T-helper 1 cell treated with Interleukin-12 subunit alpha and Interleukin-12 subunit beta and Interleukin-4 antibody, amounts not matched to agents 30 ng/mL and 1 ng/mL, for 36 hours (primary cell): ENCODE measurements at regions not wholly inside any gene's neighbourhood (a gene's known extent, or its start where the extent isn't known, plus 50 kb on each side); places are given as distances from the start of the nearest gene placed in this dataset.
"Not testable (repeated sequence)": the region's sequence is repeated elsewhere in the genome, so short reads cannot be mapped to it uniquely, and the experiment has no call there.

Experiments used
- intact Hi-C: fragments of 100-400 bp; cut with micrococcal nuclease; formaldehyde crosslinking; loops from one replicate; pipeline ENCODE4 v1.15.1; 2024

DNA sequence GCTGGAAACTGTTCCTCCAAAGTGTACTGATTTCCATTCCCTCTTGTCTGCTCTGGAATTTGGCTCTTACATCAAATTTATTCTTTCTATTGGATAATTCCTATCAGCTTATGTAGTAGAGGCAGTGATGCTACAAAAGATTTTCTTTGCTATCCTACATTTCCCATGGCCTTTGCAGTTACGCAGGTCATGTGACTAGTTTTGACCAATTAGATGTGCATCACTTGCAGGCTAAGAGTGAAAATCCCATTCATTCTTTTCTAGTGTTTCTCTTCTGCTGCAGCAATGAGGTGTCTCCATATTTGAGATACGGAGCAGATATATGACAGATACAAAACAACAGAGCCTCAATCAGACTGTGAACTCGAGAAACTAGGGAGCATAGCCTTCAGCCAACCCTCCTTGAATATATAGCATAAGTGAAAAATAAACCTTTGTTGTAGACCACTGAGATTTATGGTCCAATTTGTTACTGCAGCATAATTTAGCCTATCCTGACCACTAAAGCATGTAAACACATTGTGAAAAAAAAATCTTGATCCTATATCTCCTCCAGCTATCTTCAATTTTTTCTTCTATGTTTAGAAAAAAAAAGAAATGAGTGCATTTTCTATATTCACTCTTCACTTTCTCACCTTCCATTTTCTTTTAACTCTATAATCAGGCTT lies 102.0 kb downstream of the HNMT start:
- intact Hi-C loops: no loop called here

DNA sequence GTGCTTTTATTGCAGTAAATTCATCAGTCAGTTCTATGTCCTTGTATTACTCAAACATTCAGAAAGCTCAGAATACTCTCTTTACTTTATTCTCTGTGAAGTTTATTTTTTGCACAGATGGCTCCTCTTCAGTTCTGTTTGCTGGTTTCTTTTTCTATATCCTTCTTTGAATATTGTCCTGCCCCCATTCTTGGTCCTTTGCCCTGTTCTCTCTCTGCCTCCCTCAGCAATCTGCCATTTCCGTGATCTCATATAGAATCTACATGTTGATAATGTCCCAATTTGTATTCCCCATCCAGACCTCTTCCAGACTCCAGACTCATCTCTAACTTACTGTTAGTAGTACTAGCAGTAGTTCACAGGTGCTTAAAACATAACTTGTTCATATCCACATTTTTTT lies 102.6 kb downstream of the HNMT start:
- intact Hi-C loops: no loop called here

DNA sequence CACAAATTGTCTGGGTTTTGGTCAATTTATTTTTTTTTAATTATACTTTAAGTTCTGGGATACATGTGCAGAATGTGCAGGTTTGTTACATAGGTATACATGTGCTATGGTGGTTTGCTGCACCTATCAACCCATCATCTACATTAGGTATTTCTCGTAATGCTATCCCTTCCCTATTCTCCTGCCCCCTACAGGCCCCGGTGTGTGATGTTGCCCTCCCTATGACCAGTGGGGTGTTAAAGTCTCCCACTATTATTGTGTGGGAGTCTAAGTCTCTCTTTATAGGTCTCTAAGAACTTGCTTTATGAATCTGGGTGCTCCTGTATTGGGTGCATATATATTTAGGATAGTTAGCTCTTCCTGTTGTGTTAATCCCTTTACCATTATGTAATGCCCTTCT lies 104.4 kb downstream of the HNMT start:
- intact Hi-C loops: not testable (repeated sequence)

DNA sequence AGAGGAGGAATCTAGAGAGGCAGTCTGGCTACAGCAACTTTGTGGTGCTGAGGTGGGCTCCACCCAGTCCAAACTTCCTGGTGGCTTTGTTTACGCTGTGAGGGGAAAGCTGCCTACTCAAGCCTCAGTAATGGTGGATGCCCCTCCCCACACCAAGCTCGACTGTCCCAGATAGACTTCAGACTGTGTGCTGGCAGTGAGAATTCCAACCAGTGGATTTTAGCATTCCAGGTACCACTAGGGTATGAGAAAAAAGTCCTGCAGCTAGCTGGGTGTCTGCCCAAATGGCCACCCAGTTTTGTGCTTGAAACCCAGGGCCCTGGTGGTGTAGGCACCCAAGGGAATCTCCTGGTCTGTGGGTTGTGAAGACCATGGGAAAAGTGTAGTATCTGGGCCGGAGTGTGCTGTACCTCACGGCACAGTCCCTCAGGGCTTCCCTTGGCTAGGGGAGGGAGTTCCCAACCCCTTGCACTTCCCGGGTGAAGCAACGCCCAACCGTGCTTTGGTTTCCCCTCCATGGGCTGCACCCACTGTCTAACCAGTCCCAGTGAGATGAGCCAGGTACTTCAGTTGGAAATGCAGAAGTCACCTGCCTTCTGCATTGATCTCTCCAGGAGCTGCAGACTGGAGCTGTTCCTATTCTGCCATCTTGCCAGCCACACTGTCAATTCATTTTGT lies 106.9 kb downstream of the HNMT start:
- intact Hi-C loops: not testable (repeated sequence)

DNA sequence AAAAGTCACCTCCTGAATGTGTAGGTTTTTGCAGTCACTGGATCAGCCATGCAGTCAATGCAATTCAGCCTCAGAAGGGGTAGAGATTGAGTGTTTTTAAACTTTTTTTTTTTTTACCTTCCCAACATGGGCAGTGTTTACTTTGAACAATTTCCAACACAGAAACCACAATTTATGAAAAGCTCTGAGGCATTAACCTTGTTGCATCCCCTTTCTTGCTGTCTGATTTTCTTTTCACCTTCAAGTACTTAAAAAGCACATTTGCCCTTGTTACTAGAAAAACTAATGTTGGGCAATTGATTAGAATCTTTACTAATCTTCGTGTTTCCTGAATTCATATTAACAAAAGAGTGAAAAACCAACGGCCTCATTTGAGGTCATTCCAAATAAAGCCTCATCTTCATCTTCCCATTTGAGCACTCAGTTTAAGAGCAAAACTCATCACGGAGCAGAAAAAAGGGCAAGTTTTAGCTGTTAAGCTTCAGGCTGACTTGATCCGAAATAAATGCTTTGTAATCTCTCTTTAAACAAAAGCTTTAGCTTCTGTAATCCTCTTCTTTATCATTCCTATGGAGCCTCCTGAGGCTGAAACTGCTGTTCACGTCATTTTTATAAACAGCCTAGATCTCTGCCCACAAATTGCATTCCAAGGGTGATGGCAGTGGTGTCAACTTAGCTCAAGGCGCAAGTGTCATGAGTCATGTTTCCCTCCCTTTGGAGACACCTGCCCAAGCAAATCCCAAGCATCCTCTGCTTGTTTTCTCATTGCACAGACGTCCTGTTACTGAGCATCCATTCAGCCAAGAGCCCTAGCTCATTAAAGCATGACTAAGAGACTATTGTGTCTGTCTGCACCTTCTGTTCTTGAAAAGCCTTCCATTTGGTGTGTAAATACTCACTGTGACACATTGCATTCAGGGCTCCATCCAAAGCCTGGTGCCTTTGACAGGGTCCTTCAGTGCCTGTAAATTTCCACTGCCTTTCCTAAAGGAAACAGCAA lies 107.7 kb downstream of the HNMT start:
- intact Hi-C loops: no loop called here

DNA sequence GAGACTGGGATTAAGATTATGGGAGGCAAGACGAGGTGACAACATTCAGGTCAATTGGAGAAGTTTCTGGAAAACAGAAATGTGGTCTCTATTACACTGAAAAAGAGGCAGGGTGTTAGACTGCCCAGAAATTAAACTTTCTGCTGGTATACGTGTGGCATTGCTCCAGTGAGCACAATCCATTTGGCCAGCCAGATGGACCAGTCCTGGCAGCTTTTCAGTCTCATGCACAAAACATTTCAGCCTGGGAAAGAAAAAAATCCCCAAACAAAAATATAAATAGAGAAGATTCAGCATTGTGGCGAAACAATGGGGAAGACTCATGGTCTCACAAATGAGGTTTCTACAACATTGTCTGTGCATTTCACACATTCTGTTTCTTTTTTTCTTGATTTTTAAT lies 113.9 kb downstream of the HNMT start:
- intact Hi-C loops: no loop called here

DNA sequence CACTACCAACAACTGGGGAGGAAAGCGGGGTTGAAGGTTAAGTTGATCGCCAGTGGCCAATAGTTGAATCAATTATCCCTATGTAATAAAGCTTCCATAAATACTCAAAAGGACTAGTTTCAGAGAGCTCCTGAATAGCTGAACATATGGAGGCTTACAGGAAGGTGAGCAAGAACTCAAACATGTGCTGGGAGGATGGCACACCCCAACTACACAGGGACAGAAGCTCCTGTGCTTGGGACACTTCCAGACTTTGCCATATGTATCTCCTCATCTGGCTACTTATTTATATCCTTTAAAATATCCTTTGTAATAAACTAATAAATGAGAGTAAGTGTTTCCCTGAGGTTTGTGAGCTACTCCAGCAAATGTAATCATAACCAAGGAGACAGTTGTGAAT lies 115.7 kb downstream of the HNMT start:
- intact Hi-C loops: no loop called here

DNA sequence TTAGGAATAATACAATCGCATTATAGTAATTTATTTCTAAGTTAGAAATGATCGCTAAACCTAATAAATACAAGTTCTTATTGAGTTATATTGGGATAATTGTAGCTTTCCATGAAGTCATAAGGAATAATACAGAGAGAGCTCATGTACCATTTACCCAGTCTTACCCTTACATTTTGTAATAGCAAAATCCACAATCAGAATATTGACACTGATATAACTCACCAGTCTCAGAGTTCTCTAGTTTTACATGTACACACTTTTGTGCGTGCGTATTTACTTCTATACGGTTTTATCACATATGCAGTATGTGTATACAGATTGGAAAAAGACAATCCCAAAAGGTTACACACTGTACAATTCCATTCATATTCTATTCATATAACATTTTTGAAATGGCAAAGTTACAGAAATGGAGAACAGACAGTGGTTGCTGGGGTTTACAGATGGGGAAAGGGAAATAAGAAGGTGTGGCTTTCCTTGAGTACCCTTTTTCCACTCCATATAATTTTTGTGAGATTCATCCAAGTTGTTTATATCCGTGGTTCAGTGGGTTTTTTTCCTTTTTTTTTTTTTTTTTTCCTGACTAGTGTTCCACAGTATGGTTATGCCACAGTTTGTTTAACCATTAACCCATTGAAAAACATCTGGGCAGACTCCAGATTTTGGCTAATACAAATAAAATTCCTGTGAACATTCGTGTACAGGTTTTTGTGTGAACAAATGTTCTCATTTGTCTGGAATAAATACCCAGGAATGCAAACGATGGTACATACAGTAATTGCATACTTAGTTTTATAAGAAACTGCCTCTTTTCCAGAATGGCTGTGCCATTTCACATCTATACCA lies 117.2 kb downstream of the HNMT start:
- intact Hi-C loops: no loop called here

DNA sequence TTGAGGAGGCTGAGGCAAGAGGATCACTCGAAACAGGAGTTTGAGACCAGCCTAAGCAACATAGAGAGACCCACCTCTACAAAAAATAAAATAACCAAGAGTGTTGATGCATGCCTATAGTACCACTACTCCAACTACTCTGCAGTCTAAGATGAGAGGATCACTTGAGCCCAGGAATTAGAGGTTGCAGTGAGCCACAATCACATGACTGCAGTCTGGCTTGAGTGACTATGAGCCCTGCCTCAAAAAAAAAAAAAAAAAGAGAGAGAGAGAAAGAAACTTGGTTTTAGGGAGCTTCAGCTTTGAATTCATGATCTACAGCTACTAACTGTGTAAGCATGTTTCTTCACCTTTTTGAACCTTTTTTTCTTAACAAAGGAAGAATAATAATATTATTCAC lies 119.9 kb downstream of the HNMT start:
- intact Hi-C loops: no loop called here

DNA sequence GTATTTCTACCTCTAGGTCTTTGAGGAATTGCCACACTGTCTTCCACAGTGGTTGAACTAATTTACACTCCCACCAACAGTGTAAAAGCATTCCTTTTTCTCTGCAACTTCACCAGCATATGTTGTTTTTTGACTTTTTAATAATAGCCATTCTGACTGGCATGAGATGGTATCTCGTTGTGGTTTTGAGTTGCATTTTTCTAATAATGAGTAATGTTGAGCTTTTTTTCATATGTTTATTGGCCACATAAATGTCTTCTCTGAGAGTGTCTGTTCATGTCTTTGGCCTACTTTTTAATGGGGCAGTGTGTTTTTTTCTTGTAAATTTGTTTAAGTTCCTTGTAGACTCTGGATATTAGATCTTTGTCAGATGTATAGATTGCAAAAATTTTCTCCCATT lies 121.2 kb downstream of the HNMT start:
- intact Hi-C loops: not testable (repeated sequence)

DNA sequence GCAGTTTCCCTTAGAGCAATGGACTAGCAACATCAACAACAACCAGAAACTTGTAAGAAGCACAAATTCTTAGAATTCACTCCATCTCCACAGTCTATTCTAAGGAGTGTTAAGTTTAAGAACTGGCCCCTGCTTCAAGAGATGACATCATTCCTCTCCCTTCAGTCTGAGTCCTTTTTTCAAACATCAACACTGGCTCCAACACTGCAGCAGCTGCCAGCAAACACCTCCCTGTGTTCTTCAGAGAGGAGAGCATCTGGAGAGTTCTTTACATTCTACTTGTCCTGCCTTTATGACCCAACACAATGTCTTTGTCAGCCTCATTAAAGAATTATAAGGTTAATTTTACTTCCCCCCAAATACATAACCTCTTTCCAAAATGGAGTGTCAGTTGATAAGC lies 122.3 kb downstream of the HNMT start:
- intact Hi-C loops: no loop called here

DNA sequence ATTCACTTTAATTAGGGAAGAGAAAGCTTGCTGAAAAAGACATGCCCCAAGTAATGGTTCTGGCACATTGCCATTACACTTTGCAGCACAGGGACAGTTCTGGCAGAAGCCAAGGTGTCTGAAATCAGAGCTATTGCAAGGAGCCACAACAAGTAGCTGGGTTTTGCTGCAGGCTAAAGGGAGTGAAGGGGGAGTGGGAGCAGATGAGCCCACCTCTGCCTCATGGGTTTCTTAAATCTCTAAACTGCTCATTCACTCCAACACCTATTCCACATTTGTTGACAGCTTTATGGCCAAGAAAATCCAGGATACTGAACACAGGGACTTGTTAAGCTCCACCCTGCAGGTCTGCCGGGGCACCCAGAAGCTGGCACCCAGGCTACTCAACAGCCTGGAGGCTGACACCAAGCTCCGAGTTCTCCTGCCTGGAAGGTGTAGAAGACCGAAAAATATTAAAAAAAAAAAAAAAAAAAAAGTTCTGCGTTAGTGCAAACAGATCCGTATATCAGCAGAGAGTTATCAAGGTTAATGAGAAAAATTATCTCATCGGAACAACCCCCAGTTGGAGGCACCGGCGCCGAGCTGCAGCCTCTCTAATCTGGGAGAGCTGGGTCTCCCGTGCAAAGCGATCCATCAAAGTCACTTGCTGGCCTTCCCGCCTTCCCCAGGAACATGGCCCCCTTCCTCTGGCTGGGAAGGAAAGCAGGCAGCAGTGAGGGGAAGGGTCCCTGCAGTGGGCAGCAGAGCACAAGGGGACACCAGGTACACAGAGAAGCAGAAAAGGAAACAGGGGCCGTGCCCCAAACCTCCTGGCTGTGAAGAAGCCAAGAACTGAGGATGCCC lies 123.7 kb downstream of the HNMT start:
- intact Hi-C loops: no loop called here

DNA sequence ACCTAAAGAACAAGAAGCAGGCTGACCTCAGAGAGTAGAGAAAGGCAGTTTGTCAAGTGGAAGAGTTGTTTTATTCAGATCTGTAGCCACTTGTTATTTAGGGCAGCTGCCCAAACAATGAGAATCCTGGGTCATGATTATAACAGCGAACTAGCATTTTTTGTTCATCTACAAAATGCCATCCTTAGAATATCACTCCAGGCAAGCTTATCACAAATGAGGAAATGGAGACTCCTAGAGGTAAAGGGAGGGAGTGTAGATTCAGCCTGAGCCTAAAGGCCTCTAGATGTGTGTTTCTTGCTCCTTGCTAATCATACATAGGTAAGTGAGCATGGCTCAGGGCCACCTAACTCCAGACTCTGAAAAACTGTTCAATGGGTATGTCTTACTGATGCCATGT lies 126.1 kb downstream of the HNMT start:
- intact Hi-C loops: loop anchor here (1.0 kb wide), 1 partner anchor 142 kb away; no protein-coding TSS in a partner anchor

DNA sequence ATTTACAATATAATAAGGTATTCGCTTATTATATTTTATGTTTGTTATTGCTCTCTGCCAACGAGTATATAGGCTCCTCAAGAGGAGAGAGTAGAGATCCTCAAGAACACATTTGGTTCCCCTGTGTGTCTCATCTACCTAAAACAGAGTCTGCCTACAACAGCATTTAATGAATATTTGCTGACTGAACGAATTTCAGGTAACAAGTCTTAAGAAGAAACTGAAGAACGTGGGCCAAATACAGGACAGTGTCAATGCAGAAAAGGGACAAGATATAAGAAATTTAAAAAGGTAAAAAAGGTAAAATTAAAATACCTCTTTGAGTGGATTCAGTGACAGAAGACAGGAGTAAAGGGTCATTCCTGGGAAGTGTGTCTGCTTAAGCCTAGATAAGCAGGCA lies 129.2 kb downstream of the HNMT start:
- intact Hi-C loops: no loop called here

DNA sequence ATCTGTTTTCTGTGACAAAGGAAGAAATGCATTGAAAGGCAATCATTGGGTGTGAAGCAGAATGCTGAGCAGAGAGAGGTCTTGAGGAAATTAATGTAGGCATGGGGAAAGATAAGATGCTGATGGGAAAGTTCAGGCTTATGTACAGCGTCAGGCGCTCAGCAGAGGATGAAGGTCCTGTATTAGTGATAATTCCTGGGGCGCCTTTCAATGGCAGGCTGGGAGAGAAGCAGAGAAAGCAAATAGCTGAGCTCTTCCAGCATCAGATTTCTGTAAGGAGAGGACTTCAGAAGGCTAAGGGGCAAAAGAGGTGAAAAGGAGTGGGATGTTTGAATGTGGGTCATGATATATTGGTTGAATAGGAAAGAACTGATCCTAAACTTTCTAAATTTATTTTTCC lies 129.8 kb downstream of the HNMT start:
- intact Hi-C loops: no loop called here

DNA sequence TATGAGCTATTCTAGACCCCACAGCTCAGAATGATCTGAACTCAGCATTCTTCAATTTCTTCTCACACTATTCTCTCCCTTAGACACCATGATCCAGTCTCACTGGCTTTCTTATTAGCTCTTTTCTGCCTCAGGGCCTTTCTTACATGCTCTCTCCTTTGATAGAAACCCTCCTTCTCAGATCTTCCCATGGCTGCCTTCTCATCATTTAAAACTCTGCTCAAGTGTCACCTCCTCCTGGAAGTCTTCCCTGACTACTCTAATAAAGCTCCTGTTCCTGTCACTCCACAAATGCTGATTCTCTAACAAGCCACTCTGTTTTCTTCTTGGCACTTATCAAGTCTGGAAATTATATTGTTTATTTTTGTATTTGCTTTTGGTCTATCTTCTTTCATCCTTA lies 131.1 kb downstream of the HNMT start:
- intact Hi-C loops: no loop called here

DNA sequence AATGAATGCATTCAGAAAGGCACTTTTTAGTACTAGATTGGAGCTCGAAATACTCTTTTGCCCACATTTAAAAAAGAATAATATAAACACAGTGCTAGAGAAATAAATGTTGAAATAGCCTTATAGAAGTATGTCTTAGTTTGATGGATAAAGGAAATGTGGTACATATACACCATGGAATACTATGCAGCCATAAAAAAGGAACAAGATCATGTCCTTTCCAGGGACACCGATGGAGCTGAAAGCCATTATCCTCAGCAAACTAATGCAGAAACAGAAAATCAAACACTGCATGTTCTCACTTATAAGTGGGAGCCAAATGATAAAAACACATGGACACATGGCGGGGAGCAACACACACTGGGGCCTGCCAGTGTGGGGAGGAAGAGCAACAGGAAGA lies 135.0 kb downstream of the HNMT start:
- intact Hi-C loops: not testable (repeated sequence)

DNA sequence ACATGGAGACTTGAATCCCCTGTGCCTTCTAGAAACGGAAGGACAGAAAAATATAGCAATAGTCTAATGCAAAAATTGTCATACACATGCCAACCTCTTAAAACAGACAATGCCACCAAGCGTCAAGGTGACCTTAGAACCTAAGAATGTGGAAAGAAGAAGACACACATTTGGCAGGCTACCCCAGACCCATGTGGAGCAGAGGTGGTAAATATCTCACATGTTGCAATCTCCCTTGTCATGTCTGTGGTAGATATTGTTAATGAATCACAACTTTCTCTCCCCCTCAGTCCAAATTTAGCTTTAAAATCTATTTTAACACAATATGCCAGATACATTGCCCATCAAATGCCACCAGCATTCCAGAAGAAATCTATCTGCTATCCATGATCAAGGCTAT lies 137.4 kb downstream of the HNMT start:
- intact Hi-C loops: no loop called here

DNA sequence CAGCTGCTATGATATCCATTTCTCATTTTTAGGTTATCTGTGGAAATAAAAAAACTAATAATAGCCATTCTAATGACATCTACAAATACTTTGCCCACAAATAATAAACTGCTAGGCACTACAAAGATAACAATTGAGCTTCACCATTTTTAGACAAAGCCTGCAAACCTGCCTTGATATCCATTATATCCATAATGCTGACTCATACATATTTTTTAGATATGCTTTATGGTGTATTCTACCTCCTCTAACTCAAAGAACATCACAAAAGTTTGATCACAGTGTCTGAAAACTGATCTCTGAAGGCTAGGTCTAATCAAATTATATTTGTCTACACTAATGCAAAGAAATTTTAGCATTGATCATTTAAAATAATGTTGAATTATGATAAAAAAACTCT lies 138.4 kb downstream of the HNMT start:
- intact Hi-C loops: no loop called here

DNA sequence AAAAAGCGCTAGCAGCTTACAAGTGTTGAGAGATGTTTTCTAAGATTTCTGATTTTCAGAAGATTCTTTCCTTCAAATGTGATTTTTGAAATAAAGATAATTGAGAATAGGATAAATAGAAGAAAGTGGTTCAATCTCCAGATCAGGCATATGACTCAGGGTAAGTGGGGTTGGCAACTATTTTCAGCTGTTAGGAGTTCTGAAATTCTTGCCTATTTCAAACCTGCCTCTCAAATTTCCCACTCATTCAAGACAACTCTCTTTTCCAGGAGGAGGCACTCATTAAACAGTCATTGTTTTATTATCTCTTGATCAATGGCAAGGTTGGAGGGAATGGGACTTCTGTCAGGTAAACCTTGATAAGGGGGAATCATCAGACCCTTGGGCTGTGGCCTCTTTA lies 138.9 kb downstream of the HNMT start:
- intact Hi-C loops: no loop called here
